GM12872 (cell line): ENCODE measurements at regions not wholly inside any gene's neighbourhood (a gene's known extent, or its start where the extent isn't known, plus 50 kb on each side); places are given as distances from the start of the nearest gene placed in this dataset.

Experiments
- TF ChIP-seq, protein P1 (sequence below): IDR thresholded peaks from 3 replicates; pipeline ENCODE4 v1.5.1; 2011; ENCODE audit warnings: low read depth, mild to moderate bottlenecking, low read length, moderate library complexity; ENCODE audit not compliant: insufficient read depth

DNA sequence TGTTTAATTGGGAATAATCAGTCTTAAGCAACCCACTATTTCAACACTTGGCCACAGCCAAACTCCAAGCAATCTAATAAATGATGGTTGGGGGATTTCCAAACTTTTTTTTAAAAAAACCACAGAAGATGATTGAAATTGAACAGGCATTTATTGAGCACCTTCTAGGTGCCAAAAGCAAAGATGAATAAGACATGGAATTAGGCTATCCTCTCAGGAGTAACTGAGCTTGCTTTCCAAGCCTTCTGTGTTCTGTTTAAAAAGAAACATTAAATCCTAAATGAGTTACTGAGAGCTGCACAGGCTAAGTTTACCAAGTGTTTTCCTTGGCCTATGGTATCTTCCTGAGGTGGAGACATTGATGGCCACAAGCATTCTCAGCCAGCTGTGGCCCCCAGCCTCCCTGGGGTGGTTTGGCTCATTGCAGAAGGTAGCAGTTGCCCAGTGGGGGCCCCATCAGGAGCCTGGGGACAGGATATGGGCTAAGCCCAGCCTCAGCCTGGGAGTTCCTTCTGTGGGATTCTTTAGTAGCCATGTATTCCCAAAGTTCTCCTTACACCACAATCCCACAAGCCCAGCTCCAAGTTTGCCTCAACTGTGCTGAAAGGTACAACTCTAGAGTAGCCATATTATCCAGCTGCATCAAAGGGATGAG lies 174.3 kb downstream of the C1D start:
- TF ChIP-seq, protein P1, sequence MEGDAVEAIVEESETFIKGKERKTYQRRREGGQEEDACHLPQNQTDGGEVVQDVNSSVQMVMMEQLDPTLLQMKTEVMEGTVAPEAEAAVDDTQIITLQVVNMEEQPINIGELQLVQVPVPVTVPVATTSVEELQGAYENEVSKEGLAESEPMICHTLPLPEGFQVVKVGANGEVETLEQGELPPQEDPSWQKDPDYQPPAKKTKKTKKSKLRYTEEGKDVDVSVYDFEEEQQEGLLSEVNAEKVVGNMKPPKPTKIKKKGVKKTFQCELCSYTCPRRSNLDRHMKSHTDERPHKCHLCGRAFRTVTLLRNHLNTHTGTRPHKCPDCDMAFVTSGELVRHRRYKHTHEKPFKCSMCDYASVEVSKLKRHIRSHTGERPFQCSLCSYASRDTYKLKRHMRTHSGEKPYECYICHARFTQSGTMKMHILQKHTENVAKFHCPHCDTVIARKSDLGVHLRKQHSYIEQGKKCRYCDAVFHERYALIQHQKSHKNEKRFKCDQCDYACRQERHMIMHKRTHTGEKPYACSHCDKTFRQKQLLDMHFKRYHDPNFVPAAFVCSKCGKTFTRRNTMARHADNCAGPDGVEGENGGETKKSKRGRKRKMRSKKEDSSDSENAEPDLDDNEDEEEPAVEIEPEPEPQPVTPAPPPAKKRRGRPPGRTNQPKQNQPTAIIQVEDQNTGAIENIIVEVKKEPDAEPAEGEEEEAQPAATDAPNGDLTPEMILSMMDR, result no peak

DNA sequence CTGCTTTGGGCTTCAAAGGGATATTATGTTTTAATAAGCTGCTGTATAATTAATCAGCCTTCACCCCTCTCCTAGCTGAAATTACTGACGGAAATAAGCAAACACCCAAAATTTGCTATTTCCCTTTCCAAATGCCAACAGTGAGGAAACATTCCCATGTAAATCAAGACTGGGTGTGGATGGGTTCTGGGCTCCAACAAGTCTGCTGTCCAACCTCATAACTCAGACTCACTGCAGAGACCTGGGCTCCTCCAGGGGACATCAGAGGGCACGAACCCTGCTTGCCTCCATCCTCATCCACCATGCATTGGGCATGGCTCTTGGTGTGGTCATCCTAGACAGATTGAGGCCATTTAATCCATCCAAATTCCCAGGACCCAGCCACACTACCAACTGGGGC lies 173.7 kb downstream of the C1D start:
- TF ChIP-seq, protein P1, result no peak

DNA sequence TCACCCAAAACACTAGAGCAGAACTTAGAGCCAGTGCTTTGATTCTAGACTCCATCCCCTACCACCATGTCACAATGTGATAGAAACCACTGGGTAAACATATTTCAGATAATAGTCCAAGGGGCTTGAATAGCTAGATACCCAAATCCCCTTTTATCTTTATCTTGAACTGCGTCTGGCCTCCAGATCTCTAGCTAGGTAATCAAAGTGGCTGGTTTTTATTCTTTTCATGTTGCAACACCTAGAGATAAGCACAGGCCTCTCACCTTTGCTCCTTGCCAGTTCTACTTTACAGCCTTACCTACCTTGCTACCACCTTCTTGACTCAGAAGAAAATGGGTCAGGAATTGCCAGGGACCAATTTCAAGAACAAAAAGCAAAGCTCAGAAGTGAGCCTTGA lies 171.2 kb downstream of the C1D start:
- TF ChIP-seq, protein P1, result no peak

DNA sequence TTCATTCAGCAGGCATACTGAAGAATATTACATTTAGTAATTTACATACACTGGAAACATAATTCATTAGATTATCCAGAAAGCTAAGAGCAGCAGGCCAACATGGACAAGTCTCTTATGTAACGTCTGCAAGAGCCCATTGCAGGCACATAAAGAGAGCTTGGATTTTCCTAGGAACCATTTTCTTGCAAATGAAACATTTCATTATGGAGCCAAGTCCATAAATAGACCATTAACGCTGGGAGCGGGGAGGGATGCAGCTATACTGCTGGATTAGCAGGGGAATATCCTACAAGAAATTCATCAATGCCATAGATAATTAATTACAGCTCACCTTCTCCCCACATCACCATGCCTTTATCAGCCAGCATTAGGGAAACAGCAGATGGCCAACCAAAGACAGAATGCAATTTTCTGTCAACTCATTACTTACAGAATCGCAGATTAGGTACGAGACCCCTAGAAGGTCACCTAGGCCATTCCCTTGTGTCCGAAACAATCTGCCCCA lies 170.4 kb downstream of the C1D start:
- TF ChIP-seq, protein P1, result no peak

DNA sequence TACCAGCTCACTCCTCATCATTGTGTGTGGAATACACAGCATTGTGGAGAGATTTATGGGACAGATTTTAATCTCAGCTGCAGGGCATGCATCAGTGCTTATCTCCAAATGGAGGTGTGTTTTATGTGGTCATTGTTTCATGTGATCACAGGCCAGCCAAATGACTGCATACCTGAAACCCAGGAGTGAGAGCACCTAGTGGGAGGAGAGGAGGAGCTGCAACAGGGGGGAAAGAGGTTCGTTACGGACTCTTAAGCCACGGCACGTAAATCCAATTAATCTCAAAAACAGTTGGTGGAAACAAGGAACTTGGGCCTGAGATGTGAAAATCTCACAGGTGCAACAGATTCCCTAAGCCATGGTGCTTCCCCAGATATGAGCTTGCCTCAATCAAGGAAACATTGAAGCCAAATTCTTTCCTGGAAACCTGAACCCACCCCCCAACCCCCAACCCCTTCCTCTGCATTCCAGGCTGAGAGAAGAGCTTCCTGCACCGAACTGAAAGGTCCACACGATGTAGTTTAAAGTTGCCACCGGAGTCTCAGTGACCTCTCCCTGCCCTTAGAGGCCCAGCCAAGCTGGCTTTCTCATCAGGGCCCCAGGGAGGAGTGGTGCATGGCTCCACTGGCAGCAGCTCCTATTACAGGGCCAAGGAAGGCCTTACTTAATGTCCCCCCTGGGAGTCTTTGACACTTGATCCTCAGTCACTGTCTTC lies 167.4 kb downstream of the C1D start:
- TF ChIP-seq, protein P1, result no peak

DNA sequence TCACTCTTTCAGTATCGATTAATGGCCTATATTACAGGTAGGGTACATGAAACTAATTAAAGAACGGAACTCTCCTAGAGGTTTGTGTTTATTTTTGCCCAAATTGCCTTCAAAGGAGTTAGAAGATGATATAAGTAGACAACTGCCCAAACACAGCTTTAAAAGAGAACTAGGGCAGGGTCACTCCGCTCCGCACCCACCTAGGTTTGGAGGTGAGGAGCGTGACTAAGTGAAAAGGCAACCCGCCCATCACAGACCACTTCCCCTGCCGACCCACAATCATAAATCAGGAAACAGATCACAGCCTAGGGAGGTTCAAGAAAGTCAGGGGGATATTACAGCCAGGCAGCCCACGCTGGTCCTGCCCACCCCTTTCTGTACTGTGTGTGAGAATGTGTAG lies 166.7 kb downstream of the C1D start:
- TF ChIP-seq, protein P1, result no peak

DNA sequence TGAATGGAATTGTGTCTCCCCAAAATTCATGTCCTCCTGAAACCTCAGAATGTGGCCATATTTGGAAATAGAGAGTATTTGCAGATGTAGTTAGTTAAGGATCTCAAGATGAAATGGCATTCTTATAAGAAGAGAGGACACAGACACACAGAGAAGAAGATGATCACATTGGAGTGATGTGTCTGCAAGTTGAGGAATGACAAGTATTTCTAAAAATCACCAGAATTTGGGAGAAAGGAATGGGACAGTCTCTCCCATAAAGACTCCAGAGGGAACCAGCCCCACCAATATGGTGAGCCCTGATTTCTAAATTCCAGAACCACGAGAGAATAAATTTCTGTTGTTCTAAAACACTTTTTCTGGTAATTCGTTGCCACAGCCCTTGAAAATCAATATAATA lies 166.3 kb downstream of the C1D start:
- TF ChIP-seq, protein P1, result no peak
